HG02943 (cell line): ENCODE measurements at regions not wholly inside any gene's neighbourhood (a gene's known extent, or its start where the extent isn't known, plus 50 kb on each side); places are given as distances from the start of the nearest gene placed in this dataset.
"Not testable (repeated sequence)": the region's sequence is repeated elsewhere in the genome, so short reads cannot be mapped to it uniquely, and the experiment has no call there.

Source experiments
- ATAC-seq: cut with Tn5 transposase; IDR thresholded peaks from one replicate; pipeline ENCODE4 v1.9.1; 2021; ENCODE audit warnings: mild to moderate bottlenecking, low read depth, moderate library complexity; ENCODE audit not compliant: unreplicated experiment

GRCh38 chr20:17891131-17891530 is 77.5 kb downstream of the SNX5 start:
- not testable (repeated sequence) for ATAC-seq

GRCh38 chr20:17890330-17890729 is 78.3 kb downstream of the SNX5 start:
- no peak for ATAC-seq

- ATAC-seq = no peak
Observed at GRCh38 chr20:17889226-17889625, 79.4 kb downstream of the SNX5 start.

GRCh38 chr20:17888044-17888443 is 80.5 kb downstream of the SNX5 start:
- ATAC-seq = no peak

GRCh38 chr20:17887331-17888030 is 81.1 kb downstream of the SNX5 start:
- no peak for ATAC-seq

- no peak for ATAC-seq
Observed at GRCh38 chr20:17885544-17885943, 83.0 kb downstream of the SNX5 start.

GRCh38 chr20:17885076-17885475 is 83.5 kb downstream of the SNX5 start:
- no peak for ATAC-seq

- no peak for ATAC-seq
Observed at GRCh38 chr20:17884307-17885003, 84.1 kb downstream of the SNX5 start.

GRCh38 chr20:17883592-17884306 is 84.8 kb downstream of the SNX5 start:
- no peak for ATAC-seq

- ATAC-seq = no peak
Observed at GRCh38 chr20:17882834-17883591, 85.6 kb downstream of the SNX5 start.

GRCh38 chr20:17882065-17882833 is 86.3 kb downstream of the SNX5 start:
- no peak for ATAC-seq

- no peak for ATAC-seq
Observed at GRCh38 chr20:17881741-17882064, 86.9 kb downstream of the SNX5 start.

- no peak for ATAC-seq
Observed at GRCh38 chr20:17878912-17879602, 89.5 kb downstream of the SNX5 start.

- ATAC-seq = no peak
Observed at GRCh38 chr20:17878069-17878911, 90.3 kb downstream of the SNX5 start.

GRCh38 chr20:17875981-17876385 is 92.6 kb downstream of the SNX5 start:
- ATAC-seq = no peak

- no peak for ATAC-seq
Observed at GRCh38 chr20:17875106-17875980, 93.3 kb downstream of the SNX5 start.

GRCh38 chr20:17874271-17875105 is 94.1 kb downstream of the SNX5 start:
- no peak for ATAC-seq
